ENCODE measurements at regions not wholly inside any gene's neighbourhood (a gene's known extent, or its start where the extent isn't known, plus 50 kb on each side); places are given as distances from the start of the nearest gene placed in this dataset.

GRCh38 chr5:165569551-165569950 lies 2064.1 kb downstream of the MAT2B start:
- DNase-seq (ENCODE audit: low read depth), result no peak
- TF ChIP-seq CTCF (conservative IDR thresholded peaks at IDR 0.05; ENCODE audit: low read depth, low read length), result no peak
- no peak overlapping the region for H3K4me3 ChIP-seq (ENCODE audit: low read length)

GRCh38 chr5:165573445-165573844 lies 2068.0 kb downstream of the MAT2B start:
- no peak overlapping the region for H3K4me3 ChIP-seq (ENCODE audit: low read length)
- TF ChIP-seq CTCF (conservative IDR thresholded peaks at IDR 0.05; ENCODE audit: low read depth, low read length), result no peak
- DNase-seq (ENCODE audit: low read depth), result no peak

- no peak for TF ChIP-seq CTCF (conservative IDR thresholded peaks at IDR 0.05; ENCODE audit: low read depth, low read length)
- DNase-seq (ENCODE audit: low read depth), result no peak
- no peak overlapping the region for H3K4me3 ChIP-seq (ENCODE audit: low read length)
These were observed 2068.7 kb downstream of the MAT2B start for GRCh38 chr5:165574100-165574499.

- no peak for DNase-seq (ENCODE audit: low read depth)
- no peak overlapping the region for H3K4me3 ChIP-seq (ENCODE audit: low read length)
- TF ChIP-seq CTCF (conservative IDR thresholded peaks at IDR 0.05; ENCODE audit: low read depth, low read length), result no peak
These were observed 2071.4 kb downstream of the MAT2B start for GRCh38 chr5:165576678-165577275.

- TF ChIP-seq CTCF (conservative IDR thresholded peaks at IDR 0.05; ENCODE audit: low read depth, low read length), result no peak
- H3K4me3 ChIP-seq (ENCODE audit: low read length), result no peak overlapping the region
- DNase-seq (ENCODE audit: low read depth), result peak; percentile 31
These were observed 2074.5 kb downstream of the MAT2B start for GRCh38 chr5:165579911-165580310.

- no peak for DNase-seq (ENCODE audit: low read depth)
- TF ChIP-seq CTCF (conservative IDR thresholded peaks at IDR 0.05; ENCODE audit: low read depth, low read length), result no peak
- H3K4me3 ChIP-seq (ENCODE audit: low read length), result no peak overlapping the region
These were observed 2089.3 kb downstream of the MAT2B start for GRCh38 chr5:165594693-165595092.

- no peak overlapping the region for H3K4me3 ChIP-seq (ENCODE audit: low read length)
These were observed 2097.1 kb downstream of the MAT2B start for GRCh38 chr5:165602529-165602928.

More at GRCh38 chr5:165602529-165602928, 2097.1 kb downstream of the MAT2B start:
- TF ChIP-seq CTCF (conservative IDR thresholded peaks at IDR 0.05; ENCODE audit: low read depth, low read length), result no peak
- no peak for DNase-seq (ENCODE audit: low read depth)
